Ramos (cell line): ENCODE measurements at regions not wholly inside any gene's neighbourhood (a gene's known extent, or its start where the extent isn't known, plus 50 kb on each side); places are given as distances from the start of the nearest gene placed in this dataset.
"Not testable (repeated sequence)": the region's sequence is repeated elsewhere in the genome, so short reads cannot be mapped to it uniquely, and the experiment has no call there.

ENCODE experiments used
- in situ Hi-C: fragments of 300-500 bp; cut with MboI; formaldehyde crosslinking; loops from one replicate; pipeline ENCODE4 v1.14.3; 2022; ENCODE audit warnings: low sequenced_read_pairs; ENCODE audit not compliant: unreplicated experiment

DNA sequence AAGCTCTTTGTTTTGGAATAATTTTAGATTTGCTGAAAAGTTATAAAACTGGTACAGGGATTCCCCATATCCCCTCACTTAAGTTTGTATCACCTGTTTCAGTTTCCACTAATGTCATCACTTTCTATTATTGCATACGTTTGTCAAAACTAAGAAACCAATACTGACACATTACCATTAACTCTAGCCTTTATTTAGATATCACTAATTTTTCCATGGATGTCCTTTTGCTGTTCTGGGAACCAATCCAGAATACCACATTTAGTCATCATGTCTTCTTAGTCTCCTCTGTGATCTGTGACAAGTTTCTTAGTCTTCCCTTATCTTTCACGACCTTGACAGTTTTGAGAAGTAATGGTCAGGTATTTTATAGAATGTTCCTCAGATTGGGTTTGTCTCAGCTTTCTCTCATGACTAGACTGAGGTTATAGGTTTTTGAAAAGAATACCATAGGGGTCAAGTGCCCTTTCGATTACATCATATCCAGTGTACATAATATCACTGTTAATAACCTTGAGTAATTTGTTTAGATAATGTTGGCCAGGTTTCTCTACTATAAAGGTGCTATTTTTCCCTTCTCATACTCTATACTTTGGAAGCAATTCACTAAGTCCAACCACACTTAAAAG, 51.9 kb upstream of the NMUR2 start:
- in situ Hi-C loops = no loop called here

DNA sequence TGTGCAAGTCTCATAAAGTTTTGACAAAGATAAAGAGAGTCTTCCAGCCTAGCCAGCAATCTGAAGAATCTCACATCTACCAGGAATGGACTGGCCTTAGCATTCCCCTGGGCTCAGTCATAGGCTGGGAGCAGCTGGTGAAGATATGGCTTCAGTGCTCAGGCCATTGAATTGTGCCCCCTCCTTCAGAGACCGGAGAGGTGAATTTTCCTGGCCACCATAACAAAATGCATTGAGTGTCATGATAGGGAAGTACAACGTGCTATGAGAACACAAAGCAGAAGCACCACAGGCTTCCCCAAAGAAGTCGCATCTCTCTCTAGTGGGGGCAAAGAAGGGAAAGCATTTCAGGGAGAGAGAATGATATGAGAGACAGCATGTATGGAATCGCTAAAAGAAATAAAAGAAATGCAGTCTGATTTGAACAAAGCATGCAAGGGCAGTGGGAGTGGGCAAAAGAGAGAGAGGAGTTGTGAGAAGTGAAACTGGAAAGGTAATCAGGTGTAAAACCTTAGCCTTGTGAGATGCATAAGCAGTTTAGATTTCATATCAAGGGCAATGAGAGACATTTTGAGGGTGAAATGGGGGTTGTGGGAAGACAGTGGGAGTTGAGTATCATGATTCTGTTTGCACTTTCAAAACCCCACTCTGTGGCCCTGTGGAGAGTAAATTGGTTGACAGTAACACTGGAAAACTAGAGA, 57.1 kb upstream of the NMUR2 start:
- in situ Hi-C loops = no loop called here

- in situ Hi-C loops = no loop called here
Measured at GRCh38 chr5:152464048-152464447, 59.0 kb upstream of the NMUR2 start.

DNA sequence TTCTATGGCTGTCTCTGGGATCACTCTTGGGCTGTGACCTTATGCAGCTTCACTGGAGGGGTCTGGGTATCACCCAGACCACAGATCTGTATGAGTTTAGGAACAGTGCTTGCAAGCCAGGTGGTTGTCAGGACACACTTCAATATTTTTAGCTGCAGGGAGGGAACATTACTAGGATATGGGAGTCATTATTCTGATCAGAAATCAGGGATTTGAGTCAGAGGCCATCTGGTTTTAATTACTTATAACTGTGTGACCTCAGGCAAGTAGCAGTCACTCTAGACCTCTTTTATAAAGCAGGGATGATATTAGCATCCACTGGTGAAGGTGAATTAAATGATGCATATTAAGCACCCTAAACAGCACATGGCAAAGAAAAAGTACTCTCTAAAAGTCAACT, 60.1 kb upstream of the NMUR2 start:
- in situ Hi-C loops = no loop called here

- in situ Hi-C loops = no loop called here
Measured at GRCh38 chr5:152466085-152466745, 61.1 kb upstream of the NMUR2 start.

- in situ Hi-C loops = no loop called here
Measured at GRCh38 chr5:152470167-152470566, 65.1 kb upstream of the NMUR2 start.

GRCh38 chr5:152472083-152472482, 67.0 kb upstream of the NMUR2 start:
- in situ Hi-C loops = no loop called here

- in situ Hi-C loops = no loop called here
Measured at GRCh38 chr5:152474961-152475360, 69.9 kb upstream of the NMUR2 start.

DNA sequence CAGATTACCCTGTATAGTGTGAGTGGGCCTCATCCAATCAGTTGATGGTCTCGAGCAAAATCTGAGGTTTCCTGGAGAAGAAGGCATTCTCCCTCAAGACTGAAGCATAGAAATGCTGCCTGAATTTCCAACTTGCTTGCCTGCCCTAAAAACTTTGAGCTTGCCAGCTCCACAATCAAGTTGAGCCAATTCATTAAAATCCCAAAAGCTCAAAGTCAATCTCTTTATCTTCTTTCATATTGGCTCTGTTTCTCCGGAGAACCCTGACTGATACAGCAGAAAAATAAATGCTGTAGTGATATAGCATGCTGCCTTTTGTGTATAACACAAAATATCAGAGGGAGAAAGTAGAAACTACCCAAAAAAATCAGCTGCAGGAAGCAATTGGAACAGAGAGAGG, 72.5 kb upstream of the NMUR2 start:
- in situ Hi-C loops = no loop called here

GRCh38 chr5:152479866-152480265, 74.8 kb upstream of the NMUR2 start:
- in situ Hi-C loops = not testable (repeated sequence)

DNA sequence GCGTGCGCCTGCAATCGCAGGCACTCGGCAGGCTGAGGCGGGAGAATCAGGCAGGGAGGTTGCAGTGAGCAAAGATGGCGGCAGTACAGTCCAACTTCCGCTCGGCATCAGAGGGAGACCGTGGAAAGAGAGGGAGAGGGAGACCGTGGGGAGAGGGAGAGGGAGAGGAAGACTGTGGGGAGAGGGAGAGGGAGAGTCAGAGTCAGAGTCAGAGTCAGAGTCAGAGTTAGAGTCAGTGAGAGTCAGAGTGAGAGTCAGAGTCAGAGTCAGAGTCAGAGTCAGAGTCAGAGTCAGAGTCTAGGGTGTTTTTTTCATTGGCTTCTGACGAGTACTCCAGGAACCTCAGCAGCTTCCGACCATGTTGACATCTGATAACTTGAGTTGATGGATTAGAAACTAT, 75.6 kb upstream of the NMUR2 start:
- in situ Hi-C loops = not testable (repeated sequence)

DNA sequence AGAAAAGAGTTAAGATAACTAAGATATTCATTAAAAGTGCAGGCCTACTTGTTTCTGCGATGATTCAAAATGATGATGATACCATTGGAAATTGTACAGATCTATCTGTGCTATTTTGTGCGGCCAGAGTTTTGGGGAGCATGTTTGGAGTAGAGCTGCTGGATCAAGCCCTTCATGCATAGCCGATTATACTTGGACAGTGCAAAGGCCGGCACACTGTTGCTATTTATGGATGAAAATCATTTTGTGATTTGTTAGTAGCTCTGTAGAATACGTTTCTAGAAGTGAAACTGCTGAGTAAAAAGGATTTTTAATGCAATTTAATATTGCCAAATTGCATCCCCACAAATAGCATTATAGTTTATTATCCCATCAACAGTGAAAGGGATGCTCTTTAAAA, 82.1 kb upstream of the NMUR2 start:
- in situ Hi-C loops = no loop called here

GRCh38 chr5:152488869-152489268, 83.8 kb upstream of the NMUR2 start:
- in situ Hi-C loops = no loop called here

- in situ Hi-C loops = no loop called here
Measured at GRCh38 chr5:152499814-152500535, 94.9 kb upstream of the NMUR2 start.

GRCh38 chr5:152501294-152501693, 96.2 kb upstream of the NMUR2 start:
- in situ Hi-C loops = no loop called here

DNA sequence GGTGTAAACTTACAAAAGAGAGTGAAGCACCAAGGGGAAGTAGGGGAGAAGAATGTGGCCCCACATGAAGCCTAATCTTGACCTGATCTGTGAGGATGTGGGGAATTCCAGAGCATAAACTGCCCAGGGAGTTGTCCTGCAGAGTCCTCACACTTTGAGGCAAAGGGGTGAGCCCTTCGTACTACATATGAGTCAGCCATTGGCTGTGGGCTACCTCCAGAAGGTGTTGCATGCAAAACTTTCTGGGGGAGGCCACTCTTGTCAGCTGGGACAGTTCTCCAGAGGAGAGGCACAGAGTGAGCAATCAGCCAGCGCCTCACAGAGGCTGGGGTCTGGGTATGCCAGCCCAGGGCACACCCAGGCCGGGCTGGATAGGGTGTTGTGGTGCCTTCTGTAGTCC, 98.1 kb upstream of the NMUR2 start:
- in situ Hi-C loops = no loop called here

DNA sequence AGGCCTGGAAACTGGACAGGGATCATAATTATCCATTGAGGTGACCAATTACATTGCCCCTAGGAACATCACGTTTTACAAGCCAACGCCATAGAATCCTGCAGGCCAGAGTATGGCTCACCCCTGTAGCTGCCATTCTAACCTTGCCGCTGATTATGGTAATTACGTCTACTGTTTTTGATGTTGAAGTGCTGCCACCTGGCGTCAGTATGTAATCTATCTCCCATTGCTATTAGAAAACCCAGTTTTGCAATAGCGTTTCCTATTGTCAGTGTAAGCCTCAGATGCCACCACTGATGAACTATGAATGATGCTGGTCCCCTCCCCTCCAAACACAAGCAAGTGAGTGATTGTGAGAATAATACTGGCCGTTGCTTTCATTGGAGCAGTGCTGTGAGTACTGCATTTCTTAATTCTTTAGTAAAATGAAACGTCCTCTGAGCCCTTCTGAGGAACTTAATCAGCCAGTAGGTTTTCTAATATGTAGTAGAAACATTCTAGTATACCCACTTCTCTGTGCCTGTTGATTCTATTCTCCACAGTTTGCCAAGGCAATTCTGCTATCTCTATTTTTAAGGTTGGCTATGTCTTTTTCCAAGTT, 100.5 kb upstream of the NMUR2 start:
- in situ Hi-C loops = no loop called here

DNA sequence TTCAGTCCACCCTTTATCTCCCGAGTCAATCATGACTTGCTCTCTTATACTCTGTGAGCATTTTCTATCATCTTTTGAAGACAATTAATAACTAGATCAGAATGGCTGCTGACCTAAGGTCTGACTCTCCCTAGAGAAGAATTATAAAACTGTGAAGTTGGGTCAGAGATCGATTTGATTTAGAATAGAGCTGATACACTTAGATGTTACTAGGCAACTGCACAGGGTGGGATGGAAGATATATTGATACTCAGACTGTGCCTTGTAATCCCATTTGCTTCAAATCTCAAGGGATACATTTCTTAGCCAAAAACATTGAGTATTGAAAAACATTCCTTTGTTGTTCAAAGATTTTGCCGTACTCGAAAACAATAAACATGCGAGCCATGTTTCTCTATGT, 106.0 kb upstream of the NMUR2 start:
- in situ Hi-C loops = no loop called here

DNA sequence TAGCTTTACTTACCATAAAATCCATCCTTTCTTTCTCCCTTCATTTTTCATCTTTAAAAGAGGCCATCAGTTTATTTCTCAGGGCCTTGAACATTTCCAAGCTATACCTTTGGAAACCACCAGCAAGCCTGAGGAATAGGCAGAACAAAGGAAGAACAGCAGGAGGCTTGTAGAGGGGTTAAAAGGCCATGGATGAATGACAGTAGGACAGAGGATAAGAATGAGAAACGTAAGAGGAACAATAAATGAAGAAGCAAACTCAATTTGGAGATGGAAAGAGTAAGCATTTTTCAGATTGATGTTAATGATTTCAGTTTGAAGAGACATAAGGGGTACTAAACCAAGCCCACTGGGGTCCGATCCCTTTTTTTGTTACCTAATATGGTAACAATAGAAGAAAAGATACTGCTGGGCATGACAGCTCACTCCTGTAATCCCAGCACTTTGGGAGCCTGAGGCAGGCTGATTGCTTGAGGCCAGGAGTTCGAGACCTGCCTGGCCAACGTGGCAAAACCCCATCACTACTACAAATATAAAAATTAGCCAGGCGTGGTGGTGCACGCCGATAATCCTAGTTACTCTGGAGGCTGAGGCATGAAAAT, 106.6 kb upstream of the NMUR2 start:
- in situ Hi-C loops = no loop called here

DNA sequence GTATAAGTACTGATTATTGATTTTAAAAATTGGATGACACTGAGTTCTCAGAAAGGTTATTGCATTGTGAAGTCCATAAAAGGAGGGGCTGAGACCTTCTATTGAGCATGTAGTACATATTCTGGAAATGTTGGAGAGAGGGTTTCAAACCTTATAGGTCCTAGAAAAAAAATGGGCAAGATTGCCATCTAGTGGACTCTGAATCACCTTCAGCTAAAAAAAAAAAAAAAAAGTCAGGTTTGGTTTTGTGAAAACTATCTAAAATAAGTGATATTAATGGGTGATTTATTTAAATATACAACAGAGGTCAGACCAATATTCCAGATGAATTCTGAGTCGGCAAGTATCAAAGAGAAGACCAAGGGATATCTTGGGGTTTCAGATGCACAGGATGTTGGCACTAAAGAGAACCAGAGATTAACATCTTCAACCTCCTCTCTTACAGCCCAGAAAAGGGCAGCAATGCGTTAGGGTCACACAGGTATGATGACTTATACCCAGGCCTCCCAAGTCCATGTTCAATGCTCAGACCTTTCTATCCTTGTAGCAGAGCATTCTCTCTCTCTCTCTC, 109.8 kb upstream of the NMUR2 start:
- in situ Hi-C loops = no loop called here
